ENCODE measurements at regions not wholly inside any gene's neighbourhood (a gene's known extent, or its start where the extent isn't known, plus 50 kb on each side); places are given as distances from the start of the nearest gene placed in this dataset.

DNA sequence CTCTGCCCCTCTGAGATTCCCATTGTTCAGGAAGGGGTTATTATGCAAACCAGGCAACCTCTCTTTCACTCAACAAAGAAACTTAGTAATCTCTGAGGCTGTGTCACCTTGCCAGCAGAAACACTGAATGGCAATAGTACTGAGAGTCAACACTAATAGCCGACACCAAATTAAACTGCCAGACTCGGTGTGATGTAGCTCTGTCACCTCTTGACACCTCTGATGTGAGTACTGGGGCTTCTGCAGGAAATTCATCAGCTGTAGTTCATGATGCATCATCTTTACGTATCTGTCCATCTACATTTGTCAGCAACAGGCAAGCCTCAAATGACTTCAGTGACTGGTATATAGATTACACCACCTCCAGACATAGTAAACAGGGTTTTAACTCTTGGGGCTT is 65.0 kb upstream of the ONECUT1 start:
- Histone ChIP-seq H3K4me2 (ENCODE audit: insufficient read depth, low read length) (no peak overlapping the region), H3K4me3 (ENCODE audit: low read depth in 1 of 2, low read length in 2 of 2) (no peak overlapping the region), H3K9me3 (ENCODE audit: insufficient read depth, low read length, severe bottlenecking) (no peaks in the 10 kb centered on the region), H3K4me1 (ENCODE audit: insufficient read depth, low read length) (no peaks in the 10 kb centered on the region), H3K27ac (ENCODE audit: low read length) (no peak overlapping the region), H3K36me3 (ENCODE audit: insufficient read depth, low read length) (no peaks in the 10 kb centered on the region), H3K27me3 (ENCODE audit: insufficient read depth, low read length, poor library complexity) (peaks cover 3% of the 10 kb centered on the region), H3K9ac (ENCODE audit: low read depth, low read length) (no peak overlapping the region), H2AFZ (ENCODE audit: low read depth, low read length) (no peak overlapping the region), H4K20me1 (ENCODE audit: insufficient read depth, low read length) (no peaks in the 10 kb centered on the region), H3K79me2 (ENCODE audit: insufficient read depth, low read length) (no peaks in the 10 kb centered on the region)
- no peak for DNase-seq
- no peak for TF ChIP-seq EZH2 (IDR thresholded peaks at IDR 0.05; ENCODE audit: borderline replicate concordance, low read depth, low read length, severe bottlenecking)
- TF ChIP-seq, protein P1, sequence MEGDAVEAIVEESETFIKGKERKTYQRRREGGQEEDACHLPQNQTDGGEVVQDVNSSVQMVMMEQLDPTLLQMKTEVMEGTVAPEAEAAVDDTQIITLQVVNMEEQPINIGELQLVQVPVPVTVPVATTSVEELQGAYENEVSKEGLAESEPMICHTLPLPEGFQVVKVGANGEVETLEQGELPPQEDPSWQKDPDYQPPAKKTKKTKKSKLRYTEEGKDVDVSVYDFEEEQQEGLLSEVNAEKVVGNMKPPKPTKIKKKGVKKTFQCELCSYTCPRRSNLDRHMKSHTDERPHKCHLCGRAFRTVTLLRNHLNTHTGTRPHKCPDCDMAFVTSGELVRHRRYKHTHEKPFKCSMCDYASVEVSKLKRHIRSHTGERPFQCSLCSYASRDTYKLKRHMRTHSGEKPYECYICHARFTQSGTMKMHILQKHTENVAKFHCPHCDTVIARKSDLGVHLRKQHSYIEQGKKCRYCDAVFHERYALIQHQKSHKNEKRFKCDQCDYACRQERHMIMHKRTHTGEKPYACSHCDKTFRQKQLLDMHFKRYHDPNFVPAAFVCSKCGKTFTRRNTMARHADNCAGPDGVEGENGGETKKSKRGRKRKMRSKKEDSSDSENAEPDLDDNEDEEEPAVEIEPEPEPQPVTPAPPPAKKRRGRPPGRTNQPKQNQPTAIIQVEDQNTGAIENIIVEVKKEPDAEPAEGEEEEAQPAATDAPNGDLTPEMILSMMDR (IDR thresholded peaks at IDR 0.05; ENCODE audit: borderline replicate concordance, extremely low read depth, low read length, poor library complexity, severe bottlenecking) = no peak
- ATAC-seq (ENCODE audit: insufficient read depth, low read depth) = no peak

DNA sequence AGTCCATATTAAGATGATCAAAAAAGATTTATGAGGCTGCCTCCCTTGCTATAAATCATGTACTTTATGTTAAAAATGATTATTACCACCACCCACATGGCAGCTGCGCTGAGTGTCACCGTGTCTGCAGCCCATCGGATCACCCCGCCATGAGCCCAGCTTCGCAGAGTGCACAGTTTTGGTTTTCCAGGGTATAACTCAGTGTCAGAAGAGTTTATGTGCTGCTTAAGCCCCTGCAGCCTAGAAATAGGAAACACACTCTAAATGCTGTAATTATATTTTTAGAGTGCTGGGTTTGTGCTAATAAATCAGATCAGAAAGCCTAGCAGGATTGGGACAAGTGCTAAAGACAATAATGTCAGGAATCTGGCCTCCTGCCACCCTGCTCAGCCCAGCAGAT is 54.7 kb upstream of the ONECUT1 start:
- no peak overlapping the region for H3K4me2 ChIP-seq (ENCODE audit: insufficient read depth, low read length)
- TF ChIP-seq, protein P1 (IDR thresholded peaks at IDR 0.05; ENCODE audit: borderline replicate concordance, extremely low read depth, low read length, poor library complexity, severe bottlenecking) = no peak
- TF ChIP-seq EZH2 (IDR thresholded peaks at IDR 0.05; ENCODE audit: borderline replicate concordance, low read depth, low read length, severe bottlenecking) = no peak
- no peak overlapping the region for H2AFZ ChIP-seq (ENCODE audit: low read depth, low read length)

More for the DNA sequence above, 54.7 kb upstream of the ONECUT1 start:
- H4K20me1 ChIP-seq (ENCODE audit: insufficient read depth, low read length) = no peaks in the 10 kb centered on the region
- DNase-seq (no peak), ATAC-seq (ENCODE audit: insufficient read depth, low read depth) (no peak)
- no peaks in the 10 kb centered on the region for H3K4me1 ChIP-seq (ENCODE audit: insufficient read depth, low read length)
- H3K4me3 ChIP-seq (ENCODE audit: low read depth in 1 of 2, low read length in 2 of 2) = no peak overlapping the region
- no peaks in the 10 kb centered on the region for H3K36me3 ChIP-seq (ENCODE audit: insufficient read depth, low read length)
- H3K27ac ChIP-seq (ENCODE audit: low read length) = no peak overlapping the region
- no peaks in the 10 kb centered on the region for H3K79me2 ChIP-seq (ENCODE audit: insufficient read depth, low read length)
- H3K9ac ChIP-seq (ENCODE audit: low read depth, low read length) = no peak overlapping the region
- H3K9me3 ChIP-seq (ENCODE audit: insufficient read depth, low read length, severe bottlenecking) = no peaks in the 10 kb centered on the region
- no peaks in the 10 kb centered on the region for H3K27me3 ChIP-seq (ENCODE audit: insufficient read depth, low read length, poor library complexity)
